Activated CD4-positive, alpha-beta T cell treated with anti-CD3 and anti-CD28 coated beads for 1 hour (primary cell): ENCODE measurements at regions not wholly inside any gene's neighbourhood (a gene's known extent, or its start where the extent isn't known, plus 50 kb on each side); places are given as distances from the start of the nearest gene placed in this dataset.

Source experiments
- DNase-seq: peaks from one replicate; pipeline ENCODE4 v3.0.0-alpha.2; 2020

DNA sequence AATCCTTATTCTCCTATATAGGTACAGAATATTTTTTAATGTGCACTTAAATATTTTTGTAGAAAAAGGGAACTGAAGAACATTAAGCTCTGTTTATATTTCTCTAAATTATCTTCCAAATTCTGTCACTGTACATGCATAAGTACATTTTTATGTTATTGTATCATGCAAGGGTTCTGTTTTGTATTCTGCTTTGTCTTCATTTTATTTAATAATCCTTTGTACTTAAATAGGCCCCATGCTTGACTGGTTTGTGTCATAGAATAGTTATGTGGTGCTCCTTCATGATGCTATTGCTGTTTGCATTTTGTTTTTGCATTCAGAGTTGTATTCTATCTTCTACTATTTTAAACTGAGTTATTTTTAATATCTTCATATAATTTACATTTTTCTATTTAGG, 111.9 kb upstream of the EDNRA start:
- DNase-seq: no peak

DNA sequence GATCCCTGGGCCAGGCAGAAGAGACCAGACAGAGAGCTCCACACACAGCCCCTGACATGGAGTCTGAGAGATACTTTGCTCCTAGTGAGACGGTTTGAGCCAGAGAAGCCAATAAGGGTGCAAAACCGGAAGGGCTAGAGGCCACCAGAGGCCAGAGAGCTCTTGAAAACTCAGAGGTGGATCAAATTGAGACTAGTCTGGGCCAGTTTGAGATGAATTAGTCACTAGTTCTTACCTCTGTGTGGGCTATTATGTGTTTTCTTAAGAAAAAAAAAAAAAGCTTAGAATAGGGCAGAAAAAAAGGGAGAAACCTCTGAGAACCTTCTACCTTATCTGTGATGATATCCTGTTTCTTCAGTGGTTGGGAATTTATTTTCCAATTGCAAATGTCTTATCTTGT, 110.4 kb upstream of the EDNRA start:
- no peak for DNase-seq

DNA sequence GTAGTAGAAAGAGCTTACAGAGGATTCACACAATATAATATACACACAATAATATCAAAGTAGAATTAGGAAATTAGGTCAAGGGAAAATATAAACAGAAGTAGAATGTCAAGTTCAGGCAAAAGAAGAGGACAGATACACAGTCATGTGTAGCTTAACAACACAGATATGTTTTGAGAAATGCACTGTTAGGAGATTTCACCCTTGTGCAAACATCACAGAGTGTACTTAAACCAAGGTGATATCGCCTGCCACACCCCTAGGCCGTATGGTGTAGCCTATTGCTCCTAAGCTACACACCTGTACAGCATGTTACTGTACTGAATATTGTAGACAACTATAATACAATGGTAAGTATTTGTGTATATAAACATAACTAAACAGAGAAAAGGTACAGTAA, 110.0 kb upstream of the EDNRA start:
- DNase-seq: no peak

DNA sequence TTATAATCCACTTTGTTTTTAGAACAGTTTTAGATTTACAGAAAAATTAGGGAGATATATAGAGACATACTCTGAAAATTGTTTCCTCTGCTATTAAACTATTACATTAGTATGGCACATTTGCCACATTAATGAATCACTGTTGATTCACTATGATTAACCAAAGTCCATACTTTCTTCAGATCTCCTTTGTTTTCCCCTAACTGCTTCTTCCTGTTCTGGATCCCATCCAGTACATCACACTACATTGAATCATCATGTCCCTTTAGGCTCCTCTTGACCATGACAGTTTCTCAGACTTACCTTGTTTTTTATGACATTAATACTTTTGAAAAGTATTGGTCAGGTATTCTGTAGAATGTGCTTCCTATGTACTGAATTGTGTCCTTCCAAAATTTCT, 109.2 kb upstream of the EDNRA start:
- DNase-seq: no peak

DNA sequence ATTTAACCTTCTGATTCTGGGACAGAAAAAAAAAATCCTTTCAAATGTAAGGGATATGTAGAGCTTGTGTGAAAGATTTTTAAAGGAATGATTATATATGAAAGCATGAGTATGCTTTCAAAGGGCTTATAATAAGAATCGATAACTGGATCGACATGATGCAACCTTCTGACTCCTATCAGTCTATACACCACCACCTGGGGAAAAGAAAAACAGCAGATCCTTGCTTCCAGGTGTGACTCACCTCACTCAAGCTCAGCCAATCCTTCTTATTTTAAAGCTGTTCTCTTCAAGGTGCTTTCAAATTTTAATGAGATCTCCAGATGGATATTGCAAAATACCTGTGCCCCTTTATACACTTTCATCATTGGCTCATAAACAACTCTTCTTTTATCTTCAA, 102.1 kb upstream of the EDNRA start:
- DNase-seq: no peak

DNA sequence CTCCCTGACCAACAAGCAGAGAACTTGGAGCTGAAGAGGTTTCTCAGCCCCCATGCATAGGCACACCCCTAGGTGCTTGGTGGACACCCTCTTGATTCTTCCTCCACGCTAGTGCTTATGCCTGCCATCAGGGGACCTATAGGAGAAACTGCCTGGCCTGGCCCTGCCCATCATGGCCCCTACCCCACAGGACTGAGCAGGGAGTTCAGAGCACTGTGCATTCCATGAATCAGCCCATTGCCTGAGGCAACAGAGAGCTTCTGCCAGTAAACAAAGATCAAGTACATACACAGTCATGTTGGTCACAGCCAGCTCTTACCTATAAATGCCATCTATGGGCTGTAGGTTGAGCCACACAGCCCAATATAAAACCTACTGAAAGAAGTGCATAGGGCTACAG, 99.1 kb upstream of the EDNRA start:
- DNase-seq: no peak

DNA sequence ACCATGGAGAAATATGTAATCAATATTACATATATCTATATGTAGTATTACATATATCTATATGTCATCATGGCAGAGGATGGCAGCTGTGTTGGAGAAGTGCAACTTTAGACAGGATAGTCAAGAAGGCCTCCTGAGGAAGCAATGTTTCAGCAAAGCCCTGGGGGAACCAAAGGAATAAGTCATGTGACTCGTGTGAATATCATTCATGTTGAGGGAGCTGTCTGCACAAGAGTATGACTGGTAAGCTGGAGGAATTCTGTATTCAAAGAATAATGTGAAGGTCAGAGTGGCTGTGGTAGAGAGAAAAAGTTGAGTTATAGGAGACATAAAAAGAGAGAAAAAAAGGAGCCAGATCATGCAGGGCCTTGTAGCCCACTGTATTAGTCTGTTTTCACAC, 92.9 kb upstream of the EDNRA start:
- no peak for DNase-seq

DNA sequence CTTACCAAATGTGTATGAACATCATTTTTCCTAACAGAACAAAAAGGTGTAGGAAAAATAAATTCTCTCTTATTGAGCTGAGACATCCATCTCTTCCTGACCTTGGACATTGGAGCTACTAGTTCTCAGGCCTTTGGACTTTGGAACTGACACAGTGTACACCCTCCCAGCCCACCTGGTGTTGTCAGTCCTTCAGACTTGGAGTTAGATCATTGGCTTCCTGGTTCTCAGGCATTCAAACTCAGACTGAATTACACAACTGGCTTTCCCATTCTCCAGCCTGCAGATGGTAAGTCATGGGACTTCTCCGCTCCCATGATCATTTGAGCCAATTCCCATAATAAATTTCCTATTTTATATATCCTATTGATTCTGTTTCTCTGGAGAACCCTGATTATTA, 84.8 kb upstream of the EDNRA start:
- no peak for DNase-seq

DNA sequence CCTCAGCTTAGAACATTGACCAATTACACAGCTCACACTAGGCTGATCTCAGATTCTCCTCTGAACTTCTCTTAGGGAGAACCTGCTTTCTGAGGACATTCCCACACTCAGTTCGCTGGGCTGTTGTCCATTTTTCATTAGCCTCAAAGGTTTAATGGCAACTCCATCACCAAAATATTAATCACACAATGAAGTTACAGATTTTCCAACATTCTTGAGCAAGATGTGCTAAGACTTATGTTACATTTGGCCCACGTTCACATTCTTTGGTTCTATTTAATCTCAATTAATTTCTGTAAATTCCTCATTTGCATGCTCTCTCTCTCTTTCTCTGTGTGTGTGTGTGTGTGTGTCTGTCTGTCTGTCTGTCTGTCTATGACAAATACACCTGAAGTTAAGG, 82.3 kb upstream of the EDNRA start:
- DNase-seq: no peak

DNA sequence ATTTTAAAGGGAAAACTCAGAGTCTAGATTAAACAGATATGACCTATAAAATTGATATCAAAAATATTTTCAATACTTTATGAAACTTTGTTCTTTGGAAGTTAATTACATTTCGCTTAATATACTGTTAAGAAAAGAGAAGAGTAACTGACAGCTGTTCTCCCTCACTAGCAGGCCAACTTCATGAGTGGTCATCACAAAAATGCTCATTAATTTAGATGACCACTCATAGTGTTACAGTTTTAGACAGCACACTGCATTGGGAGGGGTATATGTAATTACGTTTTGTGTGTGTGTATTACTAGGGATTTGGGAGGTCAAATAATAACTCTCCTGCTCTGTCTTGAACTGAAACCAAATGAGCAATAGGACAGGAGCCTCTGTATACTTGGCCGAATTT, 80.2 kb upstream of the EDNRA start:
- no peak for DNase-seq

DNA sequence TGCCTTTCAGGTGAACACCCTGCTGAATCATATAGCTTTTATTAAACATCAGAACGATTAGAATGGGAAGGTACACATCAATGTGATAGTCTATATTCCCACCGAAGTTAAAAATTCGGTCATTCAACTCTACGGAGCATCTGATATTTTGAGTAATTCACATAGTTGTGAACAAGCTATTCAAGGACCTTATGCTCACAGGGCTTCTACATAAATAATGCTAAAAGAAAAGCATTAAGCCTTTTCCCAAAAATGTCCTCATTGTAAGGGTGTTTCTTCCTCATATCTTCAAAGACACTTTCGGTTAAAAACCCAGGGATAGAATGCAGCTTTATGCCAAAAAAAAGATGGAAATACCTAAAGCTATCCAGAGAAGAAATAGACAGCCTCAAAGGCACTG, 79.7 kb upstream of the EDNRA start:
- DNase-seq: no peak

DNA sequence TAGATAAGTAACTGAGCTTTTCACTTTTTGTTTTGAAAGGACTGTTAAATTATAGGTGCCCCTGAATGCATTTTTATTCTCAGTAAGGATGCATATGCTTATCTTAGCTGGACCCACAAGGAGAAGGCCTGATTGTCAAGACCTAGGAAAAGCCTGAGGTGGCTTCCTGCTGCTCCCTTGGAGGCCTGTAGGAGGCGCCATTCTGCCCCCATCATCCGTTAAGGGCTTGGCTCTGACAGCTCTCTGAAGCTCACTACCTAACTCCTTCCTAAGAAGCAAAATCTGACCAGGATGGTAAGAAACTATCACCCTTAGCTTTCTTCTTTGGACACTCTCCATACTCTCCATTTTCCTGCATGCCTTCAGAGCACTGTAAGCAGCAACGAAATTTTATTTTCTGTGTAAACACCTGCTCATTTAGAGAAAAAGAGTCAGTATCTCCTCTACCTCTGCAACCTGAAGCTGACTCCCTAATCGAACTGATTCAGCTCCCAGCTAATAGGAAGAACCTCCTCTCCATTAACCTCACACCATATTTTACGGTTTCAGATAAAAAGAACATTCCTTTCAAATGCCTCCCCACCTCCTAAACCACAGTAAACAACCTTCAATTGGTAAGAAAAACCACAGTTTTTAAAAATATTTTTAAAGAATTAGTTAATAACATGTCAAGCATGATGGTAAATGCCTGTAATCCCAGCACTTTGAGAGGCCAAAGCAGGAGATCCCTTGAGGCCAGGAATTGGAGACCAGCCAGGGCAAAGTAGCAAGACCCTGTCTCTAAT, 73.4 kb upstream of the EDNRA start:
- DNase-seq: no peak

DNA sequence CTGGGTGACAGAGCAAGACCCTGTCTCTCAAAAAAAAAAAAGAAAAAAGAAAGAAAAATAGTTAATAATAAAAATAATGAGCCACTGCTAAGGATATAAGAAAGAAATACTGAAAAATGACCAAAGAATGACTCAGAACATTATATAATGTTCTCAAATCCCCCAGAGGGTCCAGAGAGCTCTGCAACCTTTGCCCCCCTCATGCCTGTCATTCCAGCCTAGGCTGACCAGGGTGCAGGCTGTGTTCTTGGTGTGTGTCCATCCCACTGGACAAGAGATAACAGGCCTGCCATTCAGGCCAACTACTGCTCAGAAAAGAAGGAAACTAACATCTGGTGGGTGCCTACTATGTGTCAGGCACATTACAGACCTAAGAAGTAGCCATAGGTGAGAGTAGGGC, 72.7 kb upstream of the EDNRA start:
- DNase-seq: no peak

DNA sequence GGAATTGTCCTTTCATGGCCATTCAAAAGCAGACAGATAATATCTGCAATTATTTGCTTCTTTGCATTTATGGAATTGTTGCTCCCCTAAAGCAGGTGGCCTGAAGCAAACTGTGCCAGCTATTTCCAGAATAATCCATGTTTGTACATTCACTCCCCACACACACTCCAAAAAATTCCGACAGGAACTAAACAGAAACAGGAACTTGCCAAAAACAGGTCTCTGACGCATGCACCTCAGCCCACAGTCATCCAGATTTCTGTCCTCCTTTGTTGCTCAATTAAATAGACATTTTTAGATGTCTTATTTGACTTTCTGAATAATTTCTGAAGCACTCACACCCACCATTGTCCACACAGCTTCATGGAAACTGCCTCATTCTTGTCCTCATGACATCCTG, 71.5 kb upstream of the EDNRA start:
- DNase-seq: no peak

DNA sequence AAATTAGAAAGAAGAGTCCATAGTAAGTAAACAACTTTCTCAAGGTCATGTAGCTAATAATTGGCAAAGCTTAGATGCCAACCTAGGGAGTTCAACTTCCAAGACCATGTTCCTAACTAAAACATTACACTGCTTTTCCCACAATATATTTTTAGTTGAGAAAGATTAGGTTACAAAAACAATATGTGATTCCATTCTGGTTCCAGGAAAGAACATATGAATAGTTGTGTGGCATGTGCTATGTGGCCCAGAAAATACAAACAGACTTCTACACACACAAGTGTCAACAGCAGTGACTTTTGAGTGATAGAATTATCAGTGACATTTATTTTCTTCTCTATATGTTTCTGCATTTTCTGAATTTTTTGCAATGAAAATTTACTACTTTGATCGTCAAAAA, 62.7 kb upstream of the EDNRA start:
- DNase-seq: no peak

DNA sequence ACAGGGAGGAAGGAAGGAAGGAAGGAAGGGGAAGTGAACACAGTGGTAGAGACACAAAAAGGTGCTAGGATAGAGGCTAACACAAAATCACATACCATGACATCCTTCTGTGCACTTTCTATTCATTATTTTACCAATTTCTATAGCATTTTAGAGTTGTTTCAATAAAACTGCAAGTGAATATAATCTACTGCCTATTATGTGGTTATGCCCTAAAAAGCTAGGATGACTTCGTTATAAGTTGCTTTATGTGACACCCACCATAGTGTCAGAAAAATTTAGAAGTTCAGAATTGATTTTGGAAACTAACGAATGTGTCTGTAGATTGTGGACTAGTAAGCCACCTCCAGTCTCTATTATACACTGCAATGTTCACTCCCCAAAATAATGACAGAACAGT, 59.4 kb upstream of the EDNRA start:
- DNase-seq: no peak

DNA sequence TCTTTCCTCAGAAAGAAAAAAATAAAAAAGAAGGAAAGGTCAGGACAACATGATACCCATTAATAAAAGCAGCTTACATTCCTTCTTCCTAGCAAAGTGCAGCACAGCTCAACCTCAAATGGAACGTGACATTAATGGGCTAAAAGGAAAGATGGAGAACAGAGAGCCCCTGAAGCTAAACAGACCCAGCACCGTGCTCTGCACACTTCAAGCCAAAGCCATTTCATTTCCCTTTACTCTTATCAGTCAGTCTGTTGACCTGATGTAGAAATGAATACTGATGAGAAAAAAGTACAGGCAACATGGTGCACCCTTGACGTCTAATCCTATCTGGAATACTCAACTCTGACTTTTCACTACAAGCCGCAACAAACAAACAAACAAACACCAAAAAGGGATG, 57.7 kb upstream of the EDNRA start:
- no peak for DNase-seq

DNA sequence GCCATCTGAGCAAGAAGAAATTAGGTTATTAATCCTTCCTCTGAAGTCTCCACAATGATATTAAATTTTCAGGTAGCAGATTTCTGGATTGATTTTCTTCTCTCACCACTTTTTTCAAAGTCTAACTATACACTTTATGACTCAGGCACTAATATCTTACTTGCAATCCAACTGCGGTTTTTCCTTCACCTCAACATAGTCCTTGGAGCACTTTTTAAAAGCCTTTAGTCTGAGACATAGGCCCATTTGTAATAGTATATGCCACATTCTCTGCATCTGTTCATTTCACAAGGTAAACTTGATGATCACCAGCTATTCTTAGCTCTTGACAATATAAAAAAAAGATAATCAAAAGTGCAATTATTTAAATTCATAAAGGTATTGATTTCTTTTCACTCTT, 55.9 kb upstream of the EDNRA start:
- no peak for DNase-seq

DNA sequence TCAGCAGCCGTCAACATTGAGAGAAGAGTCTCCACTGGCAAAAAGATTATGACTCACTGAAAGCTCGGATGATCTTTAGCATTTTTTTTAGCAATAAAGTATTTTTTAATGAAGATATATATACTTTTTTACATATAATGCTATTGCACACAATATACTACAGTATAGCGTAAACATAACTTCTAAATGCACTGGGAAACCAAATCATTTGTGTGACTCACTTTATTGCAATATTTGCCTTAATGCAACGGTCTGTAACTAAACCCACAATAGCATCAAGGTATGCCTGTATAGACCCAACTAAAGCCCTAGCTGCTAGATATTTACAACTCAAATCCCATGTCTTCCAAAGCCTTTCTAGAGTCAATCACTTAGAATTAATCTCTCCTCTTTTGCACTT, 52.3 kb upstream of the EDNRA start:
- DNase-seq: no peak

DNA sequence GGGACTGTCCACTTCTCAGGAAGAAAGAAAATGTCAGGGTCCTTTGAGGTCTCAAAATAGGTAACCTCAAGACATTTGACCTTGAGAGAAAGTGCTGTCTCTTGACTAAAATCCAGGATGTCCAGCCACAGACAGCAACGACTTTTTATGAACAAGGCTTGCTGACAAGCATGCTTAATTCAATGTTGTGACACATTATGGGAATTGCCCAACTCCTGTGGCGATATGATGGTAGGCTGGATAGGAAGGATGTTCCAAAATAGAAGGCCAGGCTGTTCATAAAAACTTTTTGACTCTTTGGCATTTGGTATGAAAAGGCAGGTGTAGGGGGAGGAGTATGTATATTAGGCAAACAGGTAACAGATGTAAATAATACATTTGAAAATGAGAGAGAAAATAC, 50.8 kb upstream of the EDNRA start:
- DNase-seq: no peak
